ENCODE measurements at regions not wholly inside any gene's neighbourhood (a gene's known extent, or its start where the extent isn't known, plus 50 kb on each side); places are given as distances from the start of the nearest gene placed in this dataset.
A peak's percentile ranks its signal among the peaks of the same experiment; 100 is the strongest.

GRCh38 chr14:85058150-85058549, 471.8 kb upstream of the FLRT2 start:
- DNase-seq = peak; percentile 70

DNA sequence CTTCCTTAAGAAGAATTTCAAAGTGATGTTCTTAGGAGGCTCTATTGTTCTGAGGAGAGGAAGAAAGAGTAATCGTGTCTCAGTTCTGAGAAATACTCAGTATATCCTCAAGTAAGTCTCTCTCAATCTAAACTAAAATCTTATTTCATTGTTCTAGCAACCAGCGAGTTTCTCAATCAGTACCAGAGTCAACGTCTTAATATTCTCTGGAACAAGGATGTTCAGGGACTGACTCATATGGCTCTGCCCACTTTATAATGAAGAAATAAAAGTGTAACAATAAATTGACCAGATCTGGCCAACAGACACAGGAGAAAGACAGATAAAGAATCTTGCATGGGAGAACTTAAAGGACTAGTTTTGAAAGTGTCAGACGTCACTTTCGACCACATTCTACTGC, 469.8 kb upstream of the FLRT2 start:
- peak; percentile 45 for DNase-seq

GRCh38 chr14:85061256-85061655, 468.7 kb upstream of the FLRT2 start:
- DNase-seq = peak; percentile 82

GRCh38 chr14:85063747-85064146, 466.2 kb upstream of the FLRT2 start:
- no peak for DNase-seq

DNA sequence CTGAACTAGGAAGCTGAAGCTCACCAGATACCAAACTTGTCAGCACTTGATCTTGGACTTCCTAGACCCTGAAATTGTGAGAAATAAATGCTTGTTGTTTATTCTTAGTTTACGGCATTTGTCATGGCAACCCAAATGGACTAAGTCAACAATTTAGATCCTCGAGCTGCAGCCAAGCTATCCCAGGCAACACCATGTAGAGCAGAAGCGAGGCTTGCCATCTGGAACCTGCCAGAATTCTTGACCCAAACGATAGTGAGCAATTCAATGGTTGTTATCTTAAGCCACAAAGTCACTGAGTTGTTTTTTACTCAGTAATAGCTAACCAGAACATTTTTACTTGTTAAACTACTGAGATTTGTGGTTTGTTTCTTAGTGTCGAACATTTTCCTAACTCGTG, 458.5 kb upstream of the FLRT2 start:
- no peak for DNase-seq

DNA sequence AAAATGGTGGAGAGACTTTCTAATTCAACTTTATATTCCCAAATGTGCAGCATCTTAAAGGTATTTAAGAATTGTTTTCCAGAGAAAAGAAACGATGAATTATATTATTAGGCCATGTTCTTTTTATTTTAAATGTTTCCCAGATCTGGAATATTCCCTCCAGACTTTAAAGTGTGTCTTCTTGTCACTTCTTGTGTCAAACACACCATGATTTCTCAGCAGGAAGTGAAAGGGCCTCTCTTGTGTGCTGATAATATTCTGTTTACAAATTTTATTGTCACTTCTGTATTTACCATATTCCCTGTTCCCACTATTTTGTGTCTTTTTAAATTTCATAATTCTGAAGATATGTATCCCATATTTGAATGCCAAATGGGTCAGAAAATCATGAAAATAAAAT, 455.0 kb upstream of the FLRT2 start:
- no peak for DNase-seq

- no peak for DNase-seq
These were observed 454.1 kb upstream of the FLRT2 start for GRCh38 chr14:85075694-85076476.

GRCh38 chr14:85077716-85078115, 452.2 kb upstream of the FLRT2 start:
- DNase-seq = peak; percentile 60

DNA sequence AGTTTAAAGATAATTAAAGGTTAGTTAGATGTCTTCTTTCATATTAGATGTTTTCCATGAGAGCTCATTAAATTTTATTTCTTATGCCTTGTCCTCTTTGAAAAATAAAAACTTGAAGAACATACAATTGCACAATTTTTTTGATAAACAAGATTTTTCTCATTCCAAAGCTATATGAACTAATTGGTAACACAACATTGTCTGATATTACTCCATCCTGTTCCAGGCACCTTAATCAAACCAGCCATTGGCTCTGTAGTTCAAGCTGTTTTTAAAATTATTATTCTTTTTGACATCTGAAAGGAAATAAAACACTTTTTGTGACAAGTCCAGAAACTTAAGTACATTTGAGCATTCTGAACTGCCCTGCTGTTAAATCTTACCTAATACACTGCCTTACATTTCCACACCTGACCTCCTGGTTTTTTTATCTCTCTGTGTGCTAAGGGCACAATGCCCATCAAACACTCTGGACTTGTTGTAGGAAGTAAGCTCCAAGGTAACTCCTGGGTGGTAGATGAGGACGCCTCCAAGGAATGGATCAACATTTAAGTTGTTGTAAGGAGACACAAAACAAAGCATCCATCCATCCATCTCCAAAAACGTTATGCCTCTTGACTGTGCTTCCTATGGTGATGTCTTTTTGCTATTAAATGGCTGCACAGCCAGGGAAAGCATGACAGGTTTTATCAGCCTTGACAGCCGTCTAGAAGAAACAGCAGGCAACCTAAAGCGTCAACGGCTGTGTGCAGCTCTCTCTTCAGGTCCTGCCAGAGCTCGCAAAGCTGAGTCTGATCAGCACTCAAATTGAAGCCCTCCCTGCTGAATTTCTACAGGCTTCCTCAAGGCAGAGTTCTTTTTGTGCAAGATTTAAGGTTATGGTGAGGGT, 449.9 kb upstream of the FLRT2 start:
- no peak for DNase-seq

DNA sequence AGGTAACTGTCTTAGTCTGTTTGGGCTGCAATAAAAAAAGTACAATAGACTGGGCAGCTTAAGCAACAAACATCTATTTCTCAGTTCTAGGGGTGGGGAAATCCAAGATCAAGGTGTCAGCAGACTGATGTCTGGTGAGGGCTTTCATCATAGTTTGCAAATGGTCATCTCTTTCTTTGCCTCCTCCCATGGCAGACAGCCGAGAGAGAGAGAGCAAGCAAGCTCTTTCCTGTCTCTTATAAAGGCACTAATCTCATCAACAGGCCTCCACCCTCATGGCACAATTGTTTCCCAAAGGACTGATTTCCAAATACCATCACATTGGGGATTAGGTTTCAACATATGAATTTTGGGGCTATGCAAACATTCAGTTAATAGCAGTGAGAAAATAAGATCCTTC, 445.6 kb upstream of the FLRT2 start:
- DNase-seq = no peak

DNA sequence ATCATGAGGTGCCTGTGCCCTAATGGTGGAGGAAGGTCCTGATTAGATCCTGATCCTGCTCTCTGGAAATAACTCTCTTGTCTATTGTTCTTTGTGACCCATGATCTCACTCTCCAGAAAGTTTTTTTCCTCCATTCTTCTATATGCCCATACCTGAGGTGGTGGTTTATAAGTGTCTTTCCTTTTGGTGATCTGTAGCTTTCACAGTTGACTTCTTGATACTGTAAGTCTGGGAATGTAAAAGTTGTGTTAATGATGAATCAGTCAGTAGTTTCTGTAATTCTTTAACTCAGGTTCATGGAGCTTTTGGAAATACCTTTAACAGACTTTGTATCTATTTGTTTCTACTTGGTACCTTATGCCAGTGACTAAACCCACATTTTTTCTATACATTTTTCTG, 444.0 kb upstream of the FLRT2 start:
- no peak for DNase-seq

DNA sequence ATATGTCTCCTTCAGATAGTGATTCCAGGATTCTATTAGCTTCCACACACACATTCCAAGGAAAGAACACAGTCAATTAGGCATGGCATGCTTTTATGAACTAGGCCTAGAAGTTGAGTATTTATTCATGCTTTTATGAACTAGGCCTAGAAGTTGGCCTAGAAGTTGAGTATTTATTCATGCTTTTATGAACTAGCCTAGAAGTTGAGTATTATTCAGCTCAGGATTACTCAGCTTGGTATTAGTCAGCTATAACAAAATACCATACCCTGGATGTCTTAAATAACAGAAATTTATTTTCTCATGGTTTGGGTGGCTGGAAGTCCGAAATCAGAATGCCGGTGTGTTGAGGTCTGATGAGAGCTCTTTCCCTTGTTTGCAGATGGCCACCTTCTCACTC, 442.7 kb upstream of the FLRT2 start:
- DNase-seq = peak; percentile 74

- DNase-seq = no peak
These were observed 441.8 kb upstream of the FLRT2 start for GRCh38 chr14:85088192-85088591.

GRCh38 chr14:85090681-85091080, 439.3 kb upstream of the FLRT2 start:
- peak; percentile 59 for DNase-seq

- DNase-seq = peak; percentile 21
These were observed 436.2 kb upstream of the FLRT2 start for GRCh38 chr14:85093631-85094330.

- no peak for DNase-seq
These were observed 427.4 kb upstream of the FLRT2 start for GRCh38 chr14:85102591-85102990.

DNA sequence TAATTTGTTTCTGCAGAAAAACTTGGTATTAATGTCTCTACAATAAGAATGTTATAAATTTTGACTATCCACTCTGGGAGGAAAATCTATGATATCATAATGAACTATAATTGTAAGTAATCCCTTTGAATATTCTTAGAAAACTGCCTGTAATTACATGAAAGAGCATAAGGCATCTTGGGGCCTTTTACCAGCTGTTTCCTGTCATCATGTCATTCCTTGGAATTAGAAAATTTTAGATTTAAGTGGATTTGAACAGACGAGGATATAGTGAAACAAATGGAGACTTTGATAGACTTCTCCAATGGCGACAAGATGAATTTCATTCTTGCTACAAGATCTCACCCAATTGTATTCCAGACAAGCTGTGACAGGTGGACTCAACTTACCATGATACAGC, 423.4 kb upstream of the FLRT2 start:
- no peak for DNase-seq

DNA sequence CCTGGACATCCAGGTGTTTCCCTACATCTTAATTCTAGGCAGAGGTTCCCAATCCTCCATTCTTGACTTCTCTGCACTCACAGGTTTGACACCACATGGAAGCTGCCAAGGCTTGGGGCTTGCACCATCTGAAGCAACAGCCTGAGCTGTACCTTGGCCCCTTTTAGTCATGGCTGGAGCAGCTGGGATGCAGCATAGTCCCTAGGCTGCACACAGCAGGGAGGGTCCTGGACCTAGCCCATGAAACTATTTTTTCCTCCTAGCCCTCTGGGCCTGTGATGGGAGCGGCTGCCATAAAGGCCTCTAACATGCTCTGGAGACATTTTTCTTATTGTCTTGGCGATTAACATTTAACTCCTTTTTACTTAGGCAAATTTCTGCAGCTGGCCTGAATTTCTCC, 417.2 kb upstream of the FLRT2 start:
- DNase-seq = no peak

DNA sequence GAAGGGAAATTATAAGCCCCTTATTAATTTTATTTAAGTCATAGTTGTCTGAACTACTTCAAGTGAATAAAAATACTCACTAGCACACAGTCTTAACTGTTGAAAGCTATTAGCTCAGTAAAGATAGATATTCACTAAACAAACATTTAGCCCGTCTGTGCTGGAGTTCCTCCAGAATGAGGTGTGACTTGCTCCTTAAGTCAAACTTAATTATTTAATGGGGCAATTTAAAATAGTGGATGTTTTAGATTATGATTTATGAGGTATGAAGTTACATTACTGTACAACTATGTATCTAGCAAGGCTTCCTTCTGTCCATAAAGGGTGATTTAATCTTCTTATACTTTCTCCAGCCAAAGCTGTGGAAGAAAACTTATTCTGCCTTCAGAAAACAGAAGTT, 414.0 kb upstream of the FLRT2 start:
- DNase-seq = no peak

DNA sequence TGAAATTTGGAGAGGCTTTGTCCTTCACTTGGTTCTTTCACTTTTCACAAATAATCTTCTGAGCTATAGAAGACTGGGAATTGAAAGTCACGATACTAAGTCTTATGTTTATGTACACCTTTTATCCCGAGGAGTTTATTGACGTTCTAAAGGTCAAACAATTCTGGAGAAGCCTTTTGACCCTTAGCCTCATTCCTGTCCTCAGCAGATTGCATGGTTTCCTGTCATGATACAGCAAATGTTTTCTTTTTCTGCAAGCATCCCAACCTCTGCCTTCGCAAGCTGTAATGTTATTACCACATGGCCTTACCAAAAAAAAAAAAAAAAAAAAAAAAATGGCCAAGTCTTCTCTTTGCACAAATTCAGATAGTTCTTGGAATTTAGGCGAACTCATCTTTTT, 411.7 kb upstream of the FLRT2 start:
- no peak for DNase-seq

DNA sequence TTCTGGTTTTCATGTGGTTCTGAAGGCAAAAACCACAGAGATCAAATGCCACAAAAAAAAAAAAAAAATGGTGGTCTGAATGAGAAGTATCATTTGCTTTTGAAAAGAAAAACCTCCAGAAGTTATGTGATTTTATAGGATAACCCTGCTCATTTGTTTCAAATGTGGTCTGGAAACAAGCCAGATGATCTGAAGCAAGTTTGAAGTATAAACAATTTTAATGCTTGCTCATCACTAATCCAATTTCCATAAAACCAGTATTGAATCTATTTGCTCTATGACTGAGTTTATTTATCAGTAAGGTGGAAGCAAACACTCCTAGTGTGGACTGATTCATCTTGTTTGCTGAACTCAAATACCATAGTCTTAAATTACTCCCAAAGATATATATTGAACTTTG, 407.3 kb upstream of the FLRT2 start:
- peak; percentile 25 for DNase-seq

DNA sequence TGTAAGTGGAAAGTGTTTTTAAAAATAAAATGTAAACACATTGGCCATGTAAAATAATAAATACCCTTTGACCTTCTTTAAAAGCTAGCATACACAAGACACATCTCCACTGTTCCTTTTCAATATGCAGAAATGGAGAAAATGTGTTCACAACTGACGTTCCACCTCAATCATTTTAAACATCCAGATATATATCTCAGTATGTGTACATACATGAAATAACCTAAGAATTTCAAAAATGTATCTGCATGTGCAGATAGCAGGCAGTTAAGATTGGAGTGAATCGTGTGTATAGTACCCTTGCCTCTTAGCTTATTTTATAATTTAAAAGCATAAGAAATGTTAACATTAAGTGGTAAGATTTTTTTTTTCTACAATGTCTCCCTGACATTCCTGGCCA, 406.2 kb upstream of the FLRT2 start:
- DNase-seq = peak; percentile 7

- DNase-seq = peak; percentile 8
These were observed 405.2 kb upstream of the FLRT2 start for GRCh38 chr14:85124631-85125290.

All from fibroblast of skin of back (primary cell).